DMS79 (cell line): ENCODE measurements at regions not wholly inside any gene's neighbourhood (a gene's known extent, or its start where the extent isn't known, plus 50 kb on each side); places are given as distances from the start of the nearest gene placed in this dataset.
"Not testable (repeated sequence)": the region's sequence is repeated elsewhere in the genome, so short reads cannot be mapped to it uniquely, and the experiment has no call there.

Experiments
- DNase-seq: peaks from one replicate; lab custom pipeline; 2025; lab: John Stamatoyannopoulos, UW

DNA sequence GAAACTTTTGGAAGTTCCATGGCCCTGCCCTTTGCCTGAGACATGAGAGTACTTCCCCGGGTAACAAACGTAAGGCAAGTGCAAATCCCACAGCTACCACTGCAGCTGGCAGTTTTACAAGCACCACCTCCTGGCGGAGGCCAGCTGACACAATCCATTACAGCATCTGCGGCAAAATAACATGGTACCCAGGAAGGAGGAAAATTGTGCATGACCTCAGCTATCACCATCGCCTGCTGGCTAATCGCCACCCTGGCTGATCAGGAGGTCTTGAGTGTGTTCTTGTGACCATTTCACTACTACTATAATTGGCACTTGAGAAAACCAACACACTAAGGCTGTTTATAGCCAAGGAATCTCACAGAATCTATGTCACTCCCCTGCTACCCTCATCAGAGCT is 71.7 kb upstream of the SERPINE2 start:
- no peak for DNase-seq

DNA sequence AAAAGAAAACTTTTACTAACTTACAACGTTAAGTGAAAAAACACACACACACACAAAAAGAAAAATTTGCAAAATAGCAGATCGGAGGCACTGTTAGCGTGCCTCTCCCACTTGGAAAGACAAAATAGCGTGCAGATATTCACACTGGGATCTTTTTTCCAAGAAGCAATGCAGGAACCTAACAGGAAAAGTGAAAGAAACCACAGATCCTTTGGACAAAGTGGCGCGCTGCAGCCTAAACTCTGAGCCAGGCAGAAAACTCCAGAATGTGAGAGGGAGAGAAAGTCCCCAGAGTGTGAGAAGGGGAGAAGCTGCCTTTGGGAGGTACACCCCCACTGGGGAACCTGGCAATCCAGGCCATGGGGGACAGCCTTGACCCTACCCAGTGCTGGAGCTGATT is 70.7 kb upstream of the SERPINE2 start:
- DNase-seq: no peak

DNA sequence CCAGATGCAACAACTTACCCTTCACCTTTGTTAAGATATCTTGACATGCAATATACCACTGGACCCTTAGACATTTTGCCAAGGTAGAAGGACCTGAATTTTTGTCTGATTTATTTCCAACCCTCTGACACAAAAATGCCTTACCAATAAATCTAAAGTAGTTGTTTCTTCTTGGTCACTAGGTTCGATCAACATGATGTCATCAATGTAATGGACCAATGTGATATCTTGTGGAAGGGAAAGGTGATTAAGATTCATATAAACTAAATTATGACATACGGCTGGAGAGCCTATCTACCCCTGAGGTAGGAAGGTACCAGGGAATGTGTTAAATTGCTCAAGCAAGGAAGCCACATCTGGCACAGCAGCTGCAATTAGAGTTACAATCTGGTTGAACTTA is 67.7 kb upstream of the SERPINE2 start:
- no peak for DNase-seq

DNA sequence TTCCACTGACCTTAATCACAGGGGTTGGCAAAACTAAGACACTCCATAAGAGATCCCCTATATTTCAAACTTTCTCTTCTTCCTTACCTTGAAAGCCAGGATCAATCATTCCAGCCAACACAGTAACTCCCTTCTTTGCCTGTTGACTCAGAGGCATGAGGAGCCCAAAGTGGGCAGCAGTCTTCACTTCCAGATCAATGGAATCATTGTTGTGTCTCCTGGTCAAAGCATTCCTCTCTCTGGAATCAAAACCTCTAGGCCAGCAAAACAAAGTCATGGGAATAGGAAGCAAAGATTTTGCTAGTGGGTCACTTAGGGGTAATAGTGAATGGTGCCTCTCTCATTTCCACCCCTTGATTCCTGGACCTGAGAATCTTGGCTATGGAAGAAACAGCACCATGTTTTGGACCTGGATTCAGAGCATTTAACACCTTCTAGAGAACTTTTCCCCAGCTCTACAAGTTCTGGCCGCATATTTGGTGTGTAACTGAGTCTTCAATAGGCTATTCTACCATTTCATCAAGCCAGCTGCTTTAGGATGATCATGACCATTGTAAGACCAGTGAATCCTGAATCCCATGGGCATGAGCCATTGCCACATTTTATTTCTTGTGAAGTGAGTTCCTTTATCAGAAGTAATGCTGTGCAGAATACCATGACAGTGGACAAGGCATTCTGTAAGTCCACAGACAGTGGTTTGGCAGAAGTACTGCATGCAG is 65.7 kb upstream of the SERPINE2 start:
- no peak for DNase-seq

DNA sequence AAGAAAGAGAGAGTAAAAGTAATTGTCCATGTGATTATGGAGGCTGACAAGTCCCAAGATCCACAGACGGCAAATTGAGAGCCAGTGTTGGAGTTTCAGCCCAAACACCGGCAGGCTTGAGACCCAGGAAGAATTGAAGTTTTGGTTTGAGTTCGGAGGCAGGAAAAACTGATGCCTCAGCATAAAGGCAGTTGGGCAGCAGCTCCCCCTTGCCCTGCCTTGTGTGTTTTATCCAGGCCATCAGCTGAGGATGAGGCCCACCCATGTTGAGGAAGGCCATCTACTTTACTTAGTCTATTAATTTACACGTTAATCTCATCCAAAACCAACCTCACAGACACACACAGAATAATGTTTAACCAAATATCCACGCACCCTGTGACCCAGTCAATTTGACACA is 64.6 kb upstream of the SERPINE2 start:
- no peak for DNase-seq

DNA sequence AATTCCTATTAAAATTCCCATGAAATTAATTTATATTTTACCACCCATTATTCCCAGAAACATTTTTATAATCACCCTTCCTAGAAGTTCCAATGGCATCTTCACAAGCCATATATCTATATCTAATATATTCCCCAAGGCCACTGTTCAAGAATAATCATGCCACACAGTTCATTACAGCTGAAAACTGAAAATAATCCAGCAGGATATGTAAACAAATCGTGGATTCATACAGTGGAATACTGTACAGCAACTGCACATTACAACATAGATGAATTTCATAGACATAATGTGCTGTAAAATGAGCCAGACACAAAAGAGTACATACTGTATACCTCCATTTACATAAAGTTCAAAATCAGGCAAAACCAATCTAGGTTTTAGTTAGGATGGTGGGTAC is 63.9 kb upstream of the SERPINE2 start:
- no peak for DNase-seq

DNA sequence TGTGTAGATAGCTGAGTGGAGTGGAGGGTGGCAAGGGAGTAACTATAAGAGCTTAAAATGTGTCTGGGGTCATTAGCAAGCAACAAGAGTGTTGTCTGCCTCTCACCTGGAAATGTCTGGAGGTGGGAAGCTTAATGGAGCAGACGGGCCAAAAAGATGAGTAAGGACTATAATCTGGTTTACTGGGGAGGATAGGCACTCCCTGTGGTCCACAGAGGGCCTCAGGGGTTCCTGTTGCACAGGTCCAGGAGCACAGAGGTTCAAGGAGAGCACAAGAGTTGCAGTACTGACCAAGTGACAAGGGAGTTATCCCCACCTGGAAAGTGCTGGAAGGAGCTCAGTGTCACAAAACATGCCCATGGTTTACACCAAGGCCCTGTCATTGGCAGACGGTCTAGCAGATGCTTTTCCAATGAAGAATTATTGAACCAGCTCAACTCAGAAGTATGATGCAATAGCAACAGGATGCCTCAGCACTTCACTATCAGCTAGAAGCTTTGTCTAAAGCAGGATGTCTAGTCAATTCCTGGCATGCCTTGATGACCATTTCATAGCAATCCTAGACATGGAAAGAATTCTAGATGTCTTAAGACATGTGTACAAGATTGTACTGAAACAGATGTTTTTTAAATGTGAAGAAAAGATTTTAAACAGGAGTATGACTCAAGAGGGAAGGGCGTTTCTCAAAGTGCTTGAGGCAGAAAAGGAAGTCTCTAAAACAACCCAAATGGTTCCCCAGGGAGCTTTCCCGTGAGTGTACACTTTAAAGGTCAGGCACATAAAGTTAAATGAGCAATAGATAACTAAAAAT is 62.9 kb upstream of the SERPINE2 start:
- no peak for DNase-seq

DNA sequence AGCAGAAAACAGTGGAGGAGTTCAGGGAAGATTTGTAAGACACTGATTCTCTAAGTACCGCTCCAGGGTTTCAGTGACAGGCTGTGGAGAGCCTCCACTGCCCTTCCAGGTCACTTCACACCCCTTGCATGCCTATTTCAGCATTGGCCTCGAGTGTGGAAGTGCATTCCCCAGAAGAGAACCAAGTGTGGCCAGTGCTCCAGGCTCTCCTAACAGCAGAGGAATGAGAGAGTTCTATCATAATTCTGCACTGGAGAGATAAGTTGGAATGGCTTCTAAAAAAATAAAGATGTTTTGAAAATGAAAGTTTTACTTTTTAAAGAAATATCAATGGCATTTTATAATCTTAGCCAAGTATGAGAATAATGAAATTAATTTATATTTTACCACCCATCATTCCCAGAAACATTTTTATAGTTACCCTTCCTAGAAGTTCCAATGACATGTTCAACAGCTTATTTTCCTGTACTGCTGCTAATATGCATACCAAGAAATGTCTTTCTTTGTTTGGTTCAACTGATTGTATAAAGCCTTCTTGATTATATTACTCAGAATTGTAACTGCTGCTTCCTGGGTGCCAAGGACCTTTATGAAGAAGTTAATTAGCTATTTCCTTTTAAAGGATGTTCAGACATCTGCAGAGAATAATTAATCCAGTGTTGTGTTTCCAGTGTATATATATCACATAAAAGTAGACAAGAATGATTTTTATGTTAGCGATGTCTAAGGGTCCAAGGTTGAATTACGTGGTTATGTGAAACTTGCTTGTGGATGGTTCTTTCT is 61.0 kb upstream of the SERPINE2 start:
- DNase-seq: no peak

DNA sequence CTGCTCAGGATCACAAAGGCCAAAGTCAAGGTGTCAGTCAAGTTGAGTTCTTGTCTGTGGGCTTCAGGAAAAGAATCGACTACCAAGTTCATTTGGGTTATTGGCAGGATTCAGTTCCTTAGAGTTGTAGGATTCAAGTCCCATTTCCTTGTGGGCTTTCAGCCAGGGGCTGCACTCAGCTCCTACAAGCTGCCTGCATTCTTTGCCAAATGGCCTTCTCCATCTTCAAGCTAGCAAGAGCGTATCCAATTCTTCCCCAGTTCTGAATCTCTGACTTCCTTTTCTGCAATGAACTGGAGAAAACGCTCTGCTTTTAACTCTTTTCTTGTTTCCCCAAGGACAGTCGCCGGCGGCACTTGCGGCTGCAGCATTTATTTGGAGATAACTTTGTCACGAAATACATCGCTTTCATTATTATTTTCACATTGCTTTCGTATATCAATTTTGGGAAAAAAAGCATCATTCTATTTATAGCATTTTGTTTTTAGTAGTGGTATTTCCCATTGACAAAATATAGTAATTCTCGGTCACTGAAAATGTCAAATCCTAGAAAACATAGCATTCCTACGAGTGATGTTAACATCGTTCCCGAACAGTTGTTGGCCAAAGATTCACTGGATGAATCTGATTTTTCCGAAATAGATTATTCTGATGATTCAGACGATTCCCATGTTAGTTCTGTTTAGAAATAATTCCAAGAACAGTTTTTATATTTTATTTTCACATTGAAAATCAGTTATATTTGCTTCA is 59.6 kb upstream of the SERPINE2 start:
- no peak for DNase-seq

DNA sequence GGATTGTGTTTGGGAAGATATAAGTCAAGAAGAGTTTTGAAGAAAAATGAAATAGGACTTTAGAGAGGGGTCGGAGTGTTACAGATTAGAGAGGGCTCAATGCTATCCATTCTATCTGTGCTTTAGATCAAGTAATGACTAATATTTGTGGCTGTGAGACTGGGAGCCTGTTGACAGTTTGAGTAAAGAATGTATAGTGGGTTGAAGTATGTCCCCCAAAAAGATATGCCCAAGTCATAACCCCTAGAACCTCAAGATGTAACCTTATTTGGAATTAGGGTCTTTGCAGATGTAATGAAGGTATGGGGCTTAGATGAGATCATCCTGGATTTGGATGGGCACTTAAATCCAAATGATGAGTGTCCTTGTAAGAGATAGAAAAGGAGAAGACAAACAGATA is 55.3 kb upstream of the SERPINE2 start:
- no peak for DNase-seq

DNA sequence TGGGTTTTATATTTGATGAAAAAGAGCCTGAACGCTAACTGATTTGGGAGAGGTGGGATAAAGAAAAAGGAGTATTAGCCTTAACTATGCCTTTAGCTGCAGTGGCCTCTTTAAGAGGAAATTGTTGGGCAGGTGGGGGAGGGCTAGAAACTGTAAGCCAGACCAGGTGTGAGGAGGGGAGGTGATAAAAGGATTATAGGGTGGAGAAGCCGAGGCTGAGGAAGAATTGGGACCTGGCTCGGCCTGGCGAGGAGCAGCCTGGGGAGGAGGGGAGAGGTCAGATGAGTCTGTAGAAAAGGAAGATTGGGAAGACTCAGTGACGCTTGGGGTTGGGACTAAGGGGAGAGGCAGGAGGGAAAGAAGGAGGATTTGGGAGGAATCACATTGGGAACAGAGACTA is 52.6 kb upstream of the SERPINE2 start:
- DNase-seq: not testable (repeated sequence)

DNA sequence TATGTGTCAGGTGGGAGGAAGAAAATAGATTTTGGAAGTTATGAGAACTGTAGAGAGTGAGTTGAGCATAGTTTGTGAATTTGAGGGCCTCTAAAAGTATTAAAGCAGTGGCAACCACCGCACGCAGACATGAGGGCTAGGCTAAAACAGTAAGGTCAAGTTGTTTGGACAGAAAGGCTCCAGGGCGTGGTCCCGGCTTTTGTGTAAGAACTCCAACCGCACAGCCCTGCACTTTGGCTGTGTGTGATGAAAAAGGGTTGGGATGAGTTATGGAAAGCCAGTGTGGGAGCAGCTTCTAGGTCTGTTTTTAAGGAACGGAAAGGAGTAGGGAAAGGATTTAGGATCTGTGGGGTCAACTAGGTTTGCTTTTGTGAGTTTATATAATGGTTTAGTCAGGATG is 50.5 kb upstream of the SERPINE2 start:
- not testable (repeated sequence) for DNase-seq
